ENCODE measurements at regions not wholly inside any gene's neighbourhood (a gene's known extent, or its start where the extent isn't known, plus 50 kb on each side); places are given as distances from the start of the nearest gene placed in this dataset.

DNA sequence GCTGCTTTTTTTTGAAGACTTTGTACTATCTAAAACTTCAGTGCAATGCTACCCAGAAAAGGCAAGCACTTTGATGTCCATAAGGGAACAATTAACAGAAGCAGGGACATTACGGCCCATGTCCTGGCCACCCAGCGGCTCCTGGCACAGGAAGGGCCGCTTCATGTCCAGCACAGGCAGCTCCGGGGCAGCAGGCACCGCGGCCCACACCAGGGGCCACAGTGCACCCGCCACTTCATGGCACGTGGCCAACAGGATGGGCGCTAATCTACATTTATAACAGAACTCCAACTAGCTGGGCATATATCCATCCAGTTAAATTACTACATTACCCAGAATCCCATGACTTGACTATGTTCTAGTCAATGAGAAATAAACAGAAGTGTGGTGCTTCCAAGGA lies 198.2 kb upstream of the ID4 start:
- DNase-seq = no peak

DNA sequence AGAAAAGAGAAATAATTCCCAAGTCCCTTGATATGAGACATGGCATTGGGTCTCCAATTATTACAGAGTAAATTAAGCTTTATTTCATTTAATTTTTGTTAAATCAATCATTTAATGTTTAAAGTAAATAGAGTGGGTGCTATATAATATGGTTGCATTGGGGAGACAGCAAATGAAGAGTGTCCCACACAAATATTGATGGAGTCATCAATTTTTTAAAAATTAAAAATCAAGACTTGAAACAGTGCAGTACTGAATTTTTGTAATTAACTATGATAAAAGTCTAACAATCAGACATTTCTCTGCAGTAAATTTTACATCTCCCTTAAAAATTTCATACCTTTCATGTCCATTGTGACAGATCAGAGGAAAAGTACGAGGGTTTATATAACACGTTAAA lies 193.9 kb upstream of the ID4 start:
- DNase-seq = no peak

DNA sequence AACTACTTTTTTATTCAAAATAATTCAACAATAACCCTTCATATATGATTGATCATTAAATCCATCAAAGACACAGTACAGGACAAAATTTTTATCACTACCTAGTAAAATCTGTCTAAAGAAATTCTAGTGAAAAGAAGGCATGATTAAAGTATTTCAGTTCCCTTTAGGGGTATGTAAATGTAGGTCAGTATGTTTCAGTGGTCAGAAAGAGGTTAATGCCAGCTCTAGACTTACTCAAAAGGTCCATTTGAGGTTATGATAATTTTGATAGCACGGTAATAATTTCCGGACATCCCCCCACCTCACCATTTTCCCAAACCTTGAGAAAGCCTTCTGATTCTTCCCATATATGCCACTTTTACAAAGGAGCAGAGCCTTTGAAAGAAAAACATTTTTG lies 193.5 kb upstream of the ID4 start:
- no peak for DNase-seq

DNA sequence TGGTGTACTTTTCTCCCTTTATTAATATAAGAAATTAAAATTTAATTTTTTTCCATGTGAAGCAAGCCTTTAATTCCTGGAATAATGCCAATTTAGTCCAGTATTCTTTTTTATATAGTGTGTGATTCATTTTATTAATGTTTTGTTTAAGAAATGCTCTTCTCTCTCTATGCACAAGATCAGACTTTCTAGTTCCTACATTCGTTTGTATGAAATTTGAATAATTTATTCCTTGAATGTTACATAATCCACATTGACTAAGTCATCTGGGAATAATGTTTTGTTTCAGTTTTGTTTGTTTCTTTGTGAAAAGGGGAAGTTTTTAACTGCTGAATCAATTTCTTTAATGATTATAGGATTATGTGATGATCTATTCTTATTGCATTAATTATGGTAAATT lies 181.4 kb upstream of the ID4 start:
- DNase-seq = no peak

DNA sequence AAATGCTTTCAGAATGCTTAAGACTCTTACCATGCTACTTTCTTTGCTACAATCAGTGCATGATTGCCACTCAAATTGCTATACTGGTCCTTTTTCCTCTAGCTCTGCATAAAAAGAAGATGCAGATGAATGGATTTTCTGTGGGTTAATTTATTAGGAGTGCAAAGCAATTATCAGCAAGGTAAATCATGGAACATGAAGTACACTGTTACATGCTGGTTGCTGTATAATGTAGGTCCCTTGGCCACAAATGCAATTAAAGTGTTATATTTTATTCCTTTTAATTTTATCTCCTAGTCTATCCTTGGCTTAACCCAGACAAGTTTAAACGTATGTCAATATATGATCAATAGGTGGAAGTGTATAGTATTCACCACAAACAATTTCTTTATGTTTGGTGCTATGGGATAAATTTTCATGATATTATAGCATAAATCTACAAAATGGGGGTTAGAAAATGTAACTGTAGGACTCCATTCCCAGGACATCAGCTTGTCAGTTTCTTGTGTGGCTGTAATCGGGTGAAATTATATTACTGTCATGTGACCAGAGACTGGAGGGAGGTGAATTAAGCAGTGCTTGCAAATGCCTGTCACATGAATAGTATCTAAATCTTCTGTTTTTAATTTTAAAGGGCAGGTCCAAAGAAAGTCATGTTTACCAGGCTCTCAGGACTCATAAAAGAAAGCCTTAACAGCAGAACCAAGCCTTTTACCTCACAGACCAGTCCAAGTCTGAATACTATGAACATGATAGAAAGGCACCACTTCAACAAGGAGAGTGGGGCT lies 176.9 kb upstream of the ID4 start:
- DNase-seq = no peak

DNA sequence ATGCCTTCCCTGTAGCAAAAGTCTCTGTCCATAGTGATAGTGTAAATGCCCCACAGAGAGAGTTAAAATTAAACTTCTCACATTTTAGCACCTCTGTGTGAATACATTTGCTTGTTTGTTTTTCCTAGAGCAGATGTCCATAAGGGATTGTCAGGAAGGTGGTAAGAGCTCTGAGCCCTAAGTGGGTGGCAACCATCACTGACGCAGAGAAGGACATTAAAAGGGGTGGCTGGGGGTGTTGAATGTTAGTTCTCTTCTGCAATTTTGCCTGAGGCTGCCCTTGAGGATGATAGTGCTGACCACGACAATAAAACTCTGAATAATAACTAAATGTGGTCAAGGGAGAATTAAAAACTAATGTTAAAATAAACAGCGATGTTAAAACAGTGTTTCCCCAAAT lies 174.3 kb upstream of the ID4 start:
- DNase-seq = no peak

DNA sequence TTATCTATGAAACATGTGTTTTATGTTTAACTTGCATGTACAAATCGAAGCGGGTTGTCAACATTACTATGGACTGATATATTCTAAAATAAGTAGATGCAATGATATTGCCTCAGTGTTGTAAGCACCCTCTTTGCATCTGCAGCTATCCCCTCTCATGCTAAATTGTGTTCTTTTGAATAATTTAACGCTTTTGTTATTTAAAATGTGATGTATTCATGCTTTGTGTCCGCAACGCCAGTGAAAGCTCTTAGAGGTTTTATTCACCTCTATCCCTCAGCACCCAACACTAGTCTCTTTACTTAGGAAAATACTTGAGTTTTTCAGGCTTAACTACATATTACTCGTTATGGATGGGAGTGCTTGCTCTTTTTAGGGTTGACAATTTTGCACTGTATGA lies 173.7 kb upstream of the ID4 start:
- DNase-seq = no peak

DNA sequence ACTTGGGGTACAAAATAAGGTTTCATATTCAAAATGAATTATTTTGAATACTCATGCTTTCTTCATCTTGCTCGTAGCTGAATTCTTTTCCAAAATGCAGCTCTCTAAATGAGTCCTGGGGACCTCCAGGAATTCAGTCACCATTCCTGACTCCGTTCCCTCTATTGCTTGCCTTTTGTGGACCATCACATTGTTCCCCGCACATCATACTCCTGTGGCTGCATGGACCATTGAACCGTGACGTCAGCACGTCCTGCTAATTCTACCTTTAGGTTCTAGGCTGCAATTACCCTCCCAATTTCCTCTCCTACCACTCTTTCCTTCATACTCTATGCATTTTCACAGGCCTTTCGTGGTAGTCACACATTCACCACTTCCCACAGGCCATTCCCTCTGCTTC lies 173.1 kb upstream of the ID4 start:
- DNase-seq = no peak

DNA sequence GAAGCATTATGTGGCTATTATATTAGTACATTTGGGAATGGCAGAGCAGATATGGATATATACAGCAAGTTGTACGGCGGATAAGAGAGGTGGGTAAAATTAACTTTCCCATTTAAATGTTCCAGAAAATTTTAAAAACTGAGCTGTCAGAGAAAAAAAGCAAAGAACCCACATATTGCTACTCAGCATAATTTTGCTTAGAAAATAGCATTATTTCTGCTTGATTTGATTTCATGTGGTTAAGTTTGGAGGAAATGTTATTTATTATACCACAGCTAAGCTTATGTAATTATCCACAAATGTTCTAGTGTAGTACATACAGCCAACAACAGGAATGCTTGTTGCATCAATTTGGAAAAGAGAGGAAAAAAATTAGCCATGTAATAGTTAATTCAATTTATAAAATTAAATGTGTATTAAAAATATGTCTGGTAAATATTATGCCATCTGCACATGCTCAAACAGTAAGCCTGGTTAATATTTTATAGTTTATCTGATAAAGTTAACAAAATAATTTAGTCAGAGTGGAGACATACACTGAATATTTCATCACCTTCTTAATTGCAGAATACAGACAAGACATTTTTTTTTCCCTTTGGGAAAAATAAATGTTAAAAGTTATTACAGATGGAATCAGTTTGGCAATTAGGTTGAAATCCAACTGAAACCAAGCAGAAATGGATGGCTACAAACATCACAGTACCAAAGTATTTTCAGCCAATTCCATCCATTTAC lies 172.1 kb upstream of the ID4 start:
- no peak for DNase-seq

DNA sequence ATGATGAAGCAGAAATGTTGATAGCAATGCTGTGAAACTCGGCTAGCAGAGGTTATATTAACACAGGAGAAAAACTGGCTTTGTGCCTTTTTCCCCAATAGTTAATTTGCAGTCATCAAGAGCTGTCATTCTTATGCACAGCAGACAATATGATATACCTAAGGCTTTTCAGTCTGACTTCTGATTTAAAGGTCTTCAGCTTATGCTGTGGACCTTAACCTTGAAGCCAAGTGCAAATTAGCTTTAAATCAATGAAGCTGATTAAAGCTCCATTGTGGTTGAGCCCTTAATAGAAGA lies 171.6 kb upstream of the ID4 start:
- DNase-seq = no peak

DNA sequence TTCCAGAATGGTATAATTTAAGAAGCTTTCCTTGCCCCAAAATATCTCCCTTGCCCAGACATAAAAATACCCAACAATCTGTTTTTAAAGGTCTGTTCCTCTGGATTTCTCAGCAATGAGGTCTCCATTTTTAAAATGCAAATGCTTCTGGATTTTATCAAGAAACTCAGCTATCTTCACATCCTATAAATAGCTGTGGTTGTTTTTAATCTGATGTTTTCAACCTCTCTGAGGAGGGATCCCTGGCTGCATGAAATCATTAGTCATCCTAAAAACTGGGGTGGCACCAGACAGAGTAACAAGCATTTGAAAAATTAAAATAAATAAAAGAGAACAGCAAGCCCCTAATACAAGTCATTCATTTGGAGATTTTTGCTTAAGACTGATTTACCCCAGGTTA lies 168.5 kb upstream of the ID4 start:
- DNase-seq = no peak

DNA sequence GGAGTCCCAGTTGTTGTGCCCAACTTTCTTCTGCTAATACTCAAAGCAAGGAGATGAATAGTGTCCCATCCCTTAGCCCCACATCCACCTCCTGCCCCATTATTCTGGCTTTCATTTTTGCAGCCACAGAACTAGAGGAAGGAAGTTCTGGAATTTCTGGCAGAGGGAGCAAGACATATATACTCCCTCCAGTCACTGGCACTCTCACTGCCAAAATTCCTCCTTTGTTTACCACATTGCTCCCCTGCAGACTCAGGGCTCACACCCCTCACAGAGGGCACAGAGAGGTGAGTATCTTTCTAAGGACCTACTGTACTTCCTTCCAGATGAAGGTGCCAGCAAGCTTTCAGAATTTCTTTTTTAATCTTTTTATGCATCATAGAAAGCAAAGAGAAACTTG lies 168.0 kb upstream of the ID4 start:
- no peak for DNase-seq

DNA sequence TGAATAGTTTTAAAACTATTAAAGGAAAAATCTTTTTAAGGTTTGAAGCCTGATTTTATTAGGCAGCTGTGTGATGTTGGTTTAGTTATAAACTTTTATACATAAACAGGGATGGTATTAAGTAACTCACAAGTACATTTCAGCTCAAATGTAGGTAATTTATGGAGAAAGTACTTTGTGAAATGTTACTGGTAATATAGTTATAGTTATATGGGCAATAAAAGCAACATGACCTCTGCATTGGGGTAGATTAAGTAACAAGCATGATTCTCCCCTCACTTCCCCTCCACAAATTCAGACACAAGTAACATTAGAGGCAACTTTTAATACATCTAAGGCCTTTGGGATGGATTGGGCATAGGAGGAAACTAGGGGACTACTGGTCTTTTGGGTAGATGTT lies 154.3 kb upstream of the ID4 start:
- no peak for DNase-seq

DNA sequence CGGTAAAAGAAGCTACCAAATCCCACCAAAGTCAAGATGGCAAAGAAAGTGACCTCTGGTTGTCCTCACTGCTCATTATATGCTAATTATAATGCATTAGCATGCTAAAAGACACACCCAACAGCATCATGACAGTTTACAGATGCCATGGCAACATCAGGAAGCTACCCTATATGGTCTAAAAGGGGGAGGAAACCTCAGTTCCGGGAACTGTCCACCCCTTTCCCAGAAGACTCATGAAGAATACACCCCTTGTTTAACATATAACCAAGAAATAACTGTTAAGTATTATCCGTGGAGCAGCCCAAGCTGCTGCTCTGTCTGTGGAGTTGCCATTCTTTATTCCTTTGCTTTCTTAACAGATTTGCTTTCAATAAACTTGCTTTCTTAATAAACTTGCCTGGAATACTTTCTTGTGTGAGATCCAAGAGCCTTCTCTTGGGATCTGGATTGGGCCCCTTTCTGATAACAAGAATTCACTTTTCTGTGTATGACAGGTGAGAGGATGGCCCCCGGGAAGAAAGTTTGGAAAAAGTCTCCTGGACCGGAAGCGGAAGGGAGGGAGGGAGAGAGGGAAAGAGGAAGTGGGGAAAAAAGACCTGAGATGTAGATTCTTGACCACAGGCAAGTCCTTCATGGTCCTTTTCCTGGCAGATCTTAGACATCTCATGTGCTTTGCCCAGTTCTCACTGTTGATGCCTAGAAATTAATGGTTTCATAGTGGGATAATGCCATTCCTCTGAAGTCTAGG lies 146.7 kb upstream of the ID4 start:
- no peak for DNase-seq

DNA sequence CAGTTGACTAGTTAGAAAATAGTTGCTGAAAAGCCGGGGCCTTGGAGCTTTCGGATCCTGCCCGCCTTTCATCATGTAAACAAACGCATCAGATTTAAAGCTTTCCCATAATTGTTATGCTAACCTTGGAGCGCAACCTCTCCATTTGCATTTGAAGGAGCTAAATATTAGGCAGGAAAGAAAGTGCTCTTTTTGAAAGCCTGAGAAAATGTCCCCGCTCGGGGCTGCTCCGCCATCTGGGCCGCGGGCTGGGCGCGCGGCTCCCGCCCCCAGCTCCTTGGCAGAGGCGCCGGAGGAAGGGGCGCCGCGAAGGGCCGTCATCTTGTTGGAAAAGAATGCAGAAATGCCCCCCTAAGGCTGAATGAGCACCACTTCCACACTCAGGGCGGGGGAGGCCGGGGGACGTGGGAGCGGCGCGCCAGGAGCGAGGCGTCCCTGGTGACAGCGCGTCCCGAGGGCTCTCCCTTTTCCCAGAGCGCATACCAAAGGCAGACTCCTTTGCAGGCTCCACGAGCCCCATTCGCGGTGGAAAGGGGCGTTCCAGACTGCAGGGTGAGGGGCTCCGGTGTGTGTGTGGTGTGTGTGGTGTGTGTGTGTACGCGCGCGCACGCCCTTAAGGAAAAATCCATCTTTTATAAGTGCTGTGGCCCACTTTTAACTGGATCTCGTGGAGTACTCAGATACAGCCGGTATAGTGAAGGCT lies 145.6 kb upstream of the ID4 start:
- no peak for DNase-seq

DNA sequence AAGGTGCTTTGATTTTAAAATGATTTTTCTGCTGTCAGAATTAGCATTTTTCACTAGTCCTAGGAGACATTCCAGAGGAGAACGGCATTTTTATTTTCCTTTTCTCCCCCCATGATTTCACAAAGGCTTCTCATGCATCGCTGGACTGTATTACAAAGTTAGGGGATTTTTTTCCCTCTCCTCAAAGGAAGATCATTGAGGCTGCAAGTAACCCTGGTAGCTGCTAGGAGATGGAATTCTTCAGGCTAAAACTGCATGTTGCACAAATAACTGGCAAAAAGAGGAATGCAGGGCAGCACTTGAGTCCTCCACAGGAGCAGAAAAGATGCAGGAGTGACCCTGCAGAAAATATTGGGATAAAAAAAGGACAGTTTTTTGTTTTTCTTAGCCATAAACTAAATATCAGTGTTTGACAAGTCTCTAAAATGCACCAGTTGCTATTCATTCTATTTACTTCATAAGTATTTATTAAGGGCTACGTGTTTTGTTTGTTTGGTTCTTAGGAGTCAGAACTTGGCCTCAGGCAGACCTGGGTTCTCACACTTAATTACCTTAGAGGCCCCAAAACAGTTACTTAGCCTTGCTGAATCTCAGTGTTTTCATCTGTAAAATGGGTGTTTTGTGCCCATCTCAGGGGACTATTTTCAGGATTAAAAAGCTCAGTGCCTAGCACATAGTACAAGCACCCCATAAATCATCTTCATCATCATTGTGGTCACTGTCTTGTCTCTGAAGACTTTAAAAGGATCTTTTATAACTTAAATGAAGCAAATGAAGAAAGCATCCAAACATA lies 144.5 kb upstream of the ID4 start:
- DNase-seq = no peak

DNA sequence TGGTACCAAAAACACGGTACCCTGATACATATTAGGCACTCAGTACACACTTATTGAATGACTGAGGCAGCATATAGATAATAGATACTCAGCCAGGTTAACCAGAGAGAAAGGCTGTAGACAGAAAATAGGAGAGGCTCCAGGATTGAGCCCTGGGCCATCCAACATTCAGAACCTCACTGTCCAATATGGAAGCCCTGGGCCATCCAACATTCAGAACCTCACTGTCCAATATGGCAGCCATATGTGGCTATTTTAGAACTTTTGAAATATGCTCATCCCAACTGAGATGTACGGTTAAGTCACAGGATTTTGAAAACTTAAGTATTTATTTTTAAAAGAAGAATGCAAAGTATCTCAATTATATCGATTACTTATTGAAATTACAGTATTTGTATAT lies 142.5 kb upstream of the ID4 start:
- DNase-seq = no peak

DNA sequence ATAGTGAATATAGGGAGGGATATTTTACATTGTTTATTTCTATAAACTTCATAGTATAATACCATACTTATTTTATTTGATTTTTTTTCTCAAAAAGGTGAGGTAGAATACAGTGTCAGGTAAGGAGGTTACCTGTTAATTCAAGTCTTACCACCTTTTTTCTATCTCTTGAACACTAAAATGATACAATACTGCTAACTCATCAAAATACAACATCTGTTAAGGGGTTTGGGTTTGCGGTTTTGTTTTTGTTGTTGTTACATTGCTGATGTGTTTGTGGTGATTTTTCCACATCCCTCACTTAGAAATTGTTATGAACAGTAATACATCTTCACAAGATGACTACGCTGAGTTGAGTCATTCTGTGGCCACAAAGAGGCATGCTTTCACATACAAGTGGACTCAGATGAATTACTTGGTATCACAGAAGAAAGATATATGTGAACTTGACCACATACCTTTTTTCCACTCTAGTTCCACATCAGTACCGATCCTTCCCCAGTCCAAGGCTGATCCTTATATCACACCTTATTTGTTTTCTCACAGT lies 139.4 kb upstream of the ID4 start:
- DNase-seq = no peak

DNA sequence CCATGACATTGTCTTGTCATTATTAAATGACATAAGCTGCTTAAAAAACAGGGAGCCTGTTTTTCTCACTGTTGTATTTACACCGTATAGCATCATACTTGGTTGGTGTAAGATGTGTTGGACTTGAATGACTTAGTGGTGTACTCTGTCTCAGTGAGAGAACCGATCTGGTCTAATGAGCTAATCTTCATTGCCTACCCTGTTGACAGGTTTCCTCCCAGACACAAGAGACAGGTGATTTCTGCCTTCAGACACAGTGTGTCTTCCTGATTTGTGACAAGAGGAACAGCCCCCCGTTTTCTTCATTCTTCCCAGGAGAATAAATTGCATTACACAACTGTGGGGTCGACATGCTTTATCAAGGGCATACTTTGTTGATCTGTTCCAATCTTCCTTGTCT lies 137.2 kb upstream of the ID4 start:
- DNase-seq = no peak

DNA sequence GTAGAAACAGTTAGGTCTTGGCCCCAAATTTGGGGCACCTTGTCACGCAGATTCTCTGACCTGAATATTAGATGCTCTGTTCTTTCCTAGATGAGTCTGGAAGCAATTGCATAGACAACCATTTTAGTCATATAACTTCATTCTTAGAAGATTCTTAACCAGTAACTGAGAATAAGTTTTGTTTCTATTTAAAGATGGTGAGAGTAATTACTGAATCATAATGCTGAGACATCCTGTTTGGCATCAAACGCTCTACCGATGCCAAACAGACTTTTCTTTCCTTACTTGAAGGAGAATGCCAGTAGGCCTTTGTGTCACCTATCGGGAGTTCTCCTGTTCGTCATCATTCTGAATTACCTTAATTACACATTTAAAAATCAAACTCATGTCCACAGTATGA lies 131.6 kb upstream of the ID4 start:
- no peak for DNase-seq

DNA sequence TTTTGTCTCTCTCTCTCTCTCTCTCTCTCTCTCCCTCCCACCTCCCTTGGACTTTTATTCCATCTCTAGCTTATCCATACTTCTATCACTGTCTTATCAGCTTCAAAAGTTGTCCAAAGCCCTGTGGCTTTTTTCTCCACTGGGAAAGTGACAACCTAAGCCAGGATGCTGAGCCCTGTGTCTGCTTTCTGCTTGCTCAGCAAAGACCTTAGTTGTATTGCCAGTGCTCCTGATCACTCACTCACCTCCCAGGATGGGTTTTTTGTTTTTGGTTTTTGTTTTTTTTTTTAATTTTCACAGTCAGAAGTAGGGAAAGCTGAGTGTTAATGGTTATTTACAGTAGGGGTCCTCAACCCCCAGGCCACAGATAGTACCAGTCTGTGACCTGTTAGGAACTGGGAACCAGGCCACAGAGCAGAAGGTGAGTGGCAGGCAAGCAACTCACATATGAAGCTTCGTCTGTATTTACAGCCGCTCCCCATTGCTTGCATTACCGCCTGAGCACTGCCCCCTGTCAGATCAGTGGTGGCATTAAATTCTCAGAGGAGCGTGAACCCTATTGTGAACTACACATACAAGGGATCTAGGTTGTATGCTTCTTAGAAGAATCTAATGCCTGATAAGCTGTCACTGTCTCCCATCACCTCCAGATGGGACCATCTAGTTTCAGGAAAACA lies 125.0 kb upstream of the ID4 start:
- no peak for DNase-seq

DNA sequence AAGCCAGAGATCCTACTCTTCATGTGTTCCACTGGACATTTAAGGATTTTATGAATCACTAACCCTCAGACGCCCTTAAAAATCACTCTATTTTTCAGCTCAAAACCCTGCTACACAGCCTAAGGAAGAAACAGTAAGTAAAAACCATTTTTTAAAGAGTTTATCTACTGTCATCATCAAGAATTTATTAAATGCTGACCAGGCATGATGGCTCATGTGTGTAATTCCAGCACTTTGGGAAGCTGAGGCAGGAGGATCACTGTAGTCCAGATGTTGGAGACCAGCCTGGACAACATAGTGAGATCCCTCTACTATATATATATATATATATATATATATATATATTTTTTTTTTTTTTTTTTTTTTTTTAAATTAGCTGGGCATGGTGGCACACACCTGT lies 124.2 kb upstream of the ID4 start:
- no peak for DNase-seq
